Retinal pigment epithelial cell (primary cell): ENCODE measurements at regions not wholly inside any gene's neighbourhood (a gene's known extent, or its start where the extent isn't known, plus 50 kb on each side); places are given as distances from the start of the nearest gene placed in this dataset.
"Not testable (repeated sequence)": the region's sequence is repeated elsewhere in the genome, so short reads cannot be mapped to it uniquely, and the experiment has no call there.

Experiments
- DNase-seq: peaks from one replicate; pipeline ENCODE4 v3.0.0-alpha.2; 2010; ENCODE audit warnings: low read depth
- H3K4me3 ChIP-seq: 2 replicates; pipeline ENCODE4 v1.5.1; 2011; ENCODE audit warnings: mild to moderate bottlenecking, low read length, control low read depth, moderate library complexity
- CTCF ChIP-seq: conservative IDR thresholded peaks from 2 replicates; pipeline ENCODE4 v1.5.1; 2011; ENCODE audit warnings: low read depth, low read length, control low read depth, inconsistent platforms

GRCh38 chr5:111635151-111635902 lies 121.7 kb downstream of the NREP start:
- no peak for TF ChIP-seq CTCF
- no peak overlapping the region for H3K4me3 ChIP-seq
- no peak for DNase-seq

- TF ChIP-seq CTCF: no peak
- no peak for DNase-seq
- no peak overlapping the region for H3K4me3 ChIP-seq
These were observed 119.0 kb upstream of the STARD4 start for GRCh38 chr5:111631328-111631727.

GRCh38 chr5:111628901-111629300 lies 116.6 kb upstream of the STARD4 start:
- H3K4me3 ChIP-seq: no peak overlapping the region
- no peak for TF ChIP-seq CTCF
- DNase-seq: no peak

GRCh38 chr5:111627862-111628261 lies 115.5 kb upstream of the STARD4 start:
- DNase-seq: no peak
- TF ChIP-seq CTCF: no peak
- H3K4me3 ChIP-seq: no peak overlapping the region

GRCh38 chr5:111626473-111627148 lies 114.3 kb upstream of the STARD4 start:
- no peak for TF ChIP-seq CTCF
- no peak for DNase-seq
- H3K4me3 ChIP-seq: no peak overlapping the region

- DNase-seq: no peak
- TF ChIP-seq CTCF: no peak
- no peak overlapping the region for H3K4me3 ChIP-seq
These were observed 106.4 kb upstream of the STARD4 start for GRCh38 chr5:111618623-111619271.

GRCh38 chr5:111615054-111615453 lies 102.7 kb upstream of the STARD4 start:
- no peak for TF ChIP-seq CTCF
- DNase-seq: no peak

GRCh38 chr5:111612013-111612630 lies 99.8 kb upstream of the STARD4 start:
- not testable (repeated sequence) for DNase-seq, H3K4me3 ChIP-seq

More at GRCh38 chr5:111615054-111615453, 102.7 kb upstream of the STARD4 start:
- H3K4me3 ChIP-seq: no peak overlapping the region
